ENCODE measurements at regions not wholly inside any gene's neighbourhood (a gene's known extent, or its start where the extent isn't known, plus 50 kb on each side); places are given as distances from the start of the nearest gene placed in this dataset.
"Not testable (repeated sequence)": the region's sequence is repeated elsewhere in the genome, so short reads cannot be mapped to it uniquely, and the experiment has no call there.

DNA sequence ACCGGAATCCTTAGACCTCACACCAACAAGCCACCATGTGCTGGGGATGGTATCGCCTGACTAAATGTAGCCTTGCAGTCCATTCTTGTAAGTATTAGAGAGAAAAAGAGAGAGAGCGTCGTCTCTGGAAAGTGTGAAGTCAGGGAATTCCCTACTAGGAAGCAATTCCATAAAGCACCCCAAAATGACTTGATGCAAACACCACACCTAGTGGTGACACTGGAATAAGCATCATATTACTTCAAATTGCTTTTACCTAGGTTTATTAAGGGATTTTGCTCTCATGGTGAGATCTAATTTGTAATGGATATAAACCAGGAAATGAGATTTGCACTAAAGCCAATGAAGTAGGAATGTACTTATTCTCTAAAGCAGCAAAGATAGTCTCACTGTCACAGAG is 111.4 kb upstream of the METTL9 start:
- DNase-seq, result not testable (repeated sequence)

DNA sequence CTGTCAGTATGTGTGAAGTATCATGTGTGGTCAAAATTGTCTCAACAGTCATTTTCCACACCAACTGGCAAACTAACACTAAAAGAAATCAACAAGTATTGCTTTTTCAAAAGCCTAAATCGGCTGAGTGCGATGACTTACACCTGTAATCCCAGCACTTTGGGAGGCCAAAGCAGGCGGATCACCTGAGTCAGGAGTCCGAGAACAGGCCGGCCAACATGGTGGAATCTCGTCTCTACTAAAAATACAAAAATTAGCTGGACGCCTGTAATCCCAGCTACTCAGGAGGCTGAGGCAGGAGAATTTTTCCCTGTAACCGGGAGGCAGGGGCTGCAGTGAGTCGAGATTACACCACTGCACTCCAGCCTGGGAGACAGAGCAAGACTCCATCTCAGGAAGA is 100.3 kb upstream of the METTL9 start:
- DNase-seq, result not testable (repeated sequence)

DNA sequence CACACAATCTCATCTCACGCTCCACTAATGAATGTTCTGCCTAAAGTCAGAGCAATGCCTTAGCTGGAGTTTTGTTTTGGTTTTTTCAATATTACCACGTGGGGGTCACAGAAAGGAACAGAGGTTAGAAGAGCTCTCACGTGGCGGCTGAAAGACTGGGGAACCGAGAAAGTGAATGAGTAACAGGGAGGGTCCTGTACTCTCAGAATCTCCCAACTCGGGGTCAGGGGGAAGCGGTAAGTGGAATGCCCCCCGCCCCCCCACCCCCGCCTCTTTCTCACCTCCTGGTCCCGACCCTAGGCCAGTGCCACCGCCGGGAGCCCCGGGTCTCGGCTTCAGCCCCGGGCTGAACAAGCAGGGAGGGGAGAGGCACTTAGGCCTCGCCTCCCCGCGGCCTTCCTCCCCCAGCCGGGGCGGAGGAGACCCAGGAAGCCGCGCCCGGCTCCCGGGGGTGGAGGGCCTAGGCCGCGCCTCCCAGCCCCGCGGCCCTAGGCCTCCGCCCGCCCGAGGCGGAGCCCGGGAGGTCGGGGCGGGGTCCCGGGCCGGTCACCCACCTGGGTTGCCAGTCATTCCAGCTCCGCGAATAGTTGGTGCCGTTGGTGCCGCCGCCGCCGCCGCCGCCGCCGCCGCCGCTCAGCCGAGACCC is 98.0 kb upstream of the METTL9 start:
- not testable (repeated sequence) for DNase-seq

DNA sequence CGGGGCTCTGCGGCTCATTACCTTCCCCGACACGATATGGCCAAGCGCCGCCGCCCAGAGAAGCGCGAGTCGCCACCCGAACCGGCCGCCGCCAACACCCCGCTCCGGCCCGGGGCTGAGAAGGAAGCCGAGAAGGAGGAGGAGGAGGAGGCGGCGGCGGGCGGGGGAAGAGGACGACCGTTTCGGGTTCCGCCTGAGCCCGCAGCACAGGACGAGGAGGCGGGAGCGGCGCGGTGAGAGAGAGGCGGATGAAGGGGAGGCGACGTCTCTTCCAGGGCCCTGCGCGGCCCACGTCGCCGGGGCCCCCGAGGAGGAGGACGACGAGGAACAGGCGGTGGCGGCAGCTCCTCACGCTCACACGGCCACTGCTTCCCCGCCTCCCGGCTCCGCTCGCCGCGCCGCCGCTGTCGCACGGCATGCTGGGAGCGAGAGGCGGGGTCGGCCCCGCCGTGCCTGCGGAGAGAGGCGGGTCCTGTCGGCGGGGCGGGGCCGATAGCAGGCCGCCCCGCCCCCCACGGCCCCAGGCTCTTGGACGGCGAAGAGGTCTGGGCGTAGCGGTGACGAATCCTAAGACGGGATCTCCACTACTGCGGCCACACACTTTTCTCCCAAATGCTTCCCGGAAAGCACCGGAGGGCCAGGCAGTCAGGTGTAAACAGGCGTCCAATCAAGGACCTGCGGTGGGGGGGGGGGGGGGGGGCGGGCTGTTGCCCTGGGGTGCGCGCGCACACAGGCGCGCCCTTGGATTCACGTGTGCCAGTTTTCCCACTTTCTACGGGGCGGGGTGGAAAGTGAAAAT is 97.3 kb upstream of the METTL9 start:
- DNase-seq, result peak; percentile 76

DNA sequence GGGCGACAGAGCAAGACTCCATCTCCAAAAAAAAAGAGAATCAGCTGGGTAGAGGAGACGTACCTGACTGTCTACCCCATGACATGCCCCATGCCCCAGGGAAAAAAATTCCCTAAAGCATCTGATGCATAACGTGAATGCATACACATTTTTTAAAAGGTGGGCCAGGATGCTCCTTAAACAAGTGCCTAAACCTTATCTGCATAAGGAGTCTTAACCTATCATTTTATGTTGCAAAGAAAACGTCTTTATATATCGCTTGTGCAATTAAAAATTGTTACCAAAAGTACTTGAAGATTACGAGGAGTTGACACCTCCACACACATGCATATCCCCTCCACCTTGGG is 95.8 kb upstream of the METTL9 start:
- DNase-seq, result not testable (repeated sequence)

DNA sequence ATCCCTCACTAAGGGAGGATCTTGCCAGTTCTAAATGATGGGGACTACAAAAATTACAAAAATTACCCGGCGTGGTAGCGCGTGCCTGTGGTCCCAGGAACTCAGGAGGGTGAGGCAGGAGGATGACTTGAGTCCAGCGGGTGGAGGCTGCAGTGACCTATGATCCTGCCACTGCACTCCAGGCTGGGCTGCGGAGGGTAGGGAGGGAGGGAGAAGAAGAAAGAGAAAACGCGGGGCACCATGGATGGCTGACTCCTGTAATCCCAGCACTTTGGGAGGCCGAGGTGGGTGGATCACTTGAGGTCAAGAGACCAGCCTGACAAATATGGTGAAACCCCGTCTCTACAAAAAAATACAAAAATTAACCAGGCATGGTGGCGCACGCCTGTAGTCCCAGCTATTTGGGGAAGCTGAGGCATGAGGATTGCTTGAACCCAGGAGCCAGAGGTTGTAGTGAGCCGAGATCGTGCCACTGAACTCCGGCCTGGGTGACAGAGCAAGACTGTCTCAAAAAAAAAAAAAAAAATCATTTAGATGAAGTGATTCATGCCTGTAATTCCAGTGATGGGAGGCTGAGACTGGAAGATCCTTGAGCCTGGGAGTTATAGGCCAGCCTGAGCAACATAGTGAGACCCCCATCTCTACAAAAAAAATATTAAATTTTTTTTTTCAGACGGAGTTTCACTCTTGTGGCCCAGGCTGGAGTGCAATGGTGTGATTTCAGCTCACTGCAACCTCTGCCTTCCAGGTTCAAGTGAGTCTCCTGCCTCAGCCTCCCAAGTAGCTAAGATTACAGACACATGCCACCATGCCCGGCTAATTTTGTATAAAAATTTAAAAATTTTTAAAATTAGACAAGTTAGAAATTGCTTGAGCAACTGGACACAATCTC is 95.2 kb upstream of the METTL9 start:
- not testable (repeated sequence) for DNase-seq

DNA sequence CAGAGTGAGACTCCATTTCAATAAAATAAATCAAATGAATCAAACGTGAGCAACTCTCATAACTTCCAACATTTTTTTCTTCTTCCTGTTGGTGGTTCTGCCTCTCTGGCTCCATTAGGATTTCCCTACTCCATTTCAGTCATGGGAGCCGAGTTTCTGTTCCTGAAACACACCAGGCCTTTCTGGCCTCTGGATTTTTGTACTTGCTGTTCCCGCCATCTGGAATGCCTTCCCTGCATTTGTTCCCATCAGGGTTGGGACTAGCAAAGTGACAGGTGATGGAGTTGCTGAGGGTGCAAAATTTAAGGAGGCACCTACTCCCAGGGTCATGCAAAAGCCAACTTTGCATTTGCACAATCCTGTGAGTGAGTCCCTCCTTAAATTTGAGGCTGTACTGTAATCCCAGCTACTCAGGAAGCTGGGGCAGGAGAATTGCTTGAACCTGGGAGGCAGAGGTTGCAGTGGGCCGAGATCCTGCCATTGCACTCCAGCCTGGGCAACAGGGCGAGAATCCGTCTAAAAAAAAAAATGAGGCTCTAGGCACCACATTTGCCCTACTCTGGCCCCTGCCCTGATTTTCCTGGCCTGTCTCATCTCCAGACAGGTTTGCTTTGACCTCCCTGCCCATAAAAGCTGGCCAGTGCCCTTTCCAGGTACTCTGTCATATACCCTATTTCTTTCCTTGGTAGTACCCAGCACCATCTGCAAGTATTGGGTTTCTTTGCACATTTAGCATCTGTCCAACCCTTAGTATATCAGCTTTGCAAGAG is 93.4 kb upstream of the METTL9 start:
- not testable (repeated sequence) for DNase-seq

DNA sequence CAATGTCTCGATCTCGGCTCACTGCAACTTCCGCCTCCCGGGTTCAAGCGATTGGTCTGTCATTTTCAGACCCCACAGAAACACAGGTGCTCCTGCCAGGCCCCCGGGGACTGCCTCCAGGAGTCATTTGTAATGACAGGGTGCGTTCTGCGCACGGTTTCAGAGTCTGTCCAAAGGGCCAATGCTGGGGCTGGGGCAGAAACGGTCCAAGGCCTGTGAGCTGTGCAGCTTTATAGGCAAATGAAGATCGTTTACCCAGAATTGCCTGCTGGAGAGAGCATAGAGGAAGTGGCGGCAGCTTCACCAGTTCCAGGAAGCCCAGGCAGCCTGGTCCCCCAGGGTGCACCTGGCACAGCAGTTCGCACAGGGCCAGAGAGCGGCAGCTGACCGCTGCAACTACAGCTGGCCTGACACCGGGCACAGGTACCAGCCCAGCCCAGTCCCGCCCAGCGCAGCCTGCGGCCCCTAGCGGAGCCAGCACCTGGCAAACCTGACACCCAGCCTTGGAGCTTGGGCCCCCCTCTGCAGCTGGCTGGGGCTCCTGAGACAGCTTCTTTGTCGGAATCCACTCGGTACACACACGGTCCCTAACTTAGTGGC is 92.4 kb upstream of the METTL9 start:
- not testable (repeated sequence) for DNase-seq

DNA sequence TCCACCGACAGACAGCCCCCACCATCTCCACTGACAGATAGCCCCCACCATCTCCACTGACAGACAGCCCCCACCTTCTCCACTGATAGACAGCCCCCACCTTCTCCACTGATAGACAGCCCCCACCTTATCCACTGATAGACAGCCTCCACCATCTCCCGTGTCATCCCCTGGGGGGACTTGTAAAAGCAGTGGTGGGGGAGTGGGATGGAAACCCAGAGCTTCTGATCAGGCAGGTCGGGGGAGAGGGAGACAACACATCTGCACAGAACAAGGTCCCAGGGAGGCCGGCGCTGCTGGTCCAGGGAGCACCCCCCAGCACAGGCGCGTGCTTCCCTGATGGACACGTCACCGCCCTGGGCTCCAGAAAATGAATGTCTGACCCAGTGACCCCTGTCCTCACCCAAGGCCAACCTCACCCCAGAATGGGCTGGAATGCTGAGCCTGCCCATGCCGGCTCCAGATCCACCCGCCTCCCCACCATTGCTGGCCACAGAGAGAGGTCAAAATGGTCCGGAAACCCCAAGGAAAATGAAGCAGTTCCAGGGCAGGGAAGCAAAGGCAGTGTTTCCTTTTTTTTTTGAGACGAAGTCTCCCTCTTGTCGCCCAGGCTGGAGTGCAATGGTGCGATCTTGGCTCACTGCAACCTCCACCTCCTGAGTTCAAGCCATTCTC is 91.6 kb upstream of the METTL9 start:
- not testable (repeated sequence) for DNase-seq

DNA sequence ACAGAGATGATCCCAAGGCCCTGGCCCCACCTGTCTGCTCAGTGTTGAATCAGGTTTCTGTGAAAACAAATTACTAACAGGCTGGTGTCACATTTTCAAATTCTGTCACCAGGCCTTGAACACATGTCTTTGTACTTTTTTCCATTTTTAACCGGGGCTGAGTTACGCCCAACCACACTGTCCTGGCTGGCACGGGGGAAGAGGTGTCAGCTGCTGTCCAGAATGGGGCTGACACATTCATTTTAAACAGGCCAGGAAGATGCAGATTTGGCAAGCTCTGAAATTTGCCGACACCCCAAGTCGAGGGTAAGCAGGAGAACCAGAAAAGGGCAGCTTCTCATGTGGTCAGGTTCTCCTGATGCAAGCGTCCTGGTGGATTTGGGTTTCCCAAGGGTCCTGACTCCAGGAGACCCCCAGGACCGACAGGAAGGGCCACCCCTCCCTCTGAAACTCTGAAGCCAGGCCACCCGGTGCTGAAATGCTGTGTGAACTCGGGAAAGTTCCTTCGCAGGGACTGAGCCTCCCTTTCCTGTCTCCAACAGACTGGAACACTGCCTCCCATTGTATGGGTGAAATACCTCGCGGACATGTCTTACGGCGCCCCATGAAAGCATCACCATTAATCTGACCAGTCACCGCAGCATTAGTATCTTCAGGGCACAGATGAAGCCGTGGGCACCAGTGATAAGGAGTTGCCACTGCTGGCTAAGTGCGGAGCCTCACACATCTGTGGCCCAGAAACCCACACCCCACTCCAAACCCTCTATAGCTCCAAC is 90.5 kb upstream of the METTL9 start:
- DNase-seq, result not testable (repeated sequence)

DNA sequence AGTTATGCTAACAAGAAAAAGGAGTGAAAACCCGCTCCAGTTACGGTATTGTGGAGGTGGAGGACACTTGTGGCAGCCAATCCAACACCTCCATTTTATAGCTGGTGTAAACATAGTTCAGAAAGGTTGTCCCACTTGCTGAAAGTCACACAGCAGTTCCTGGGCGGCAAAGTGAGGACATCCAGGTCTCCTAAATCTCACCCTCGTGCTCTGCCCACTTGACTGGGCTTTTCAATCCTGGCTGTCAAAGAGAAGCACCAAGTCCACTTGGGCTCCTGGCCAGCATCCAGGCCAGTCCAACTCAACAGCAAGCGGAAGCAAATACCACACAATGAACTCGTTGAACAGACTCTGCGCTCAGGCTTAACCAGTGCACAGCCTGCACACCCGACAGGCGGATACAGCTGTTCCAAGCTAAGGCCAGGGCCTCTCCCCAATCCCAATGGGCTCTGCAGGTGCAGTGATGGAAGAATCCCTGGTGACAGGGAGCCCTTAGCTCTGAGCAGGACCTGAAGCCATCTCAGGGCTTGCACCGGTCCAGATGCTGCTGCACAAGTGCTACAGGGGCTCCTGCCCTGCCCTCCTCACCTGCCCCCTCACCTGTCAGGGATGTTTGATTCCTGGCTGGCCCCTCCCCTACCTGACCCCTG is 89.8 kb upstream of the METTL9 start:
- peak; percentile 13 for DNase-seq

DNA sequence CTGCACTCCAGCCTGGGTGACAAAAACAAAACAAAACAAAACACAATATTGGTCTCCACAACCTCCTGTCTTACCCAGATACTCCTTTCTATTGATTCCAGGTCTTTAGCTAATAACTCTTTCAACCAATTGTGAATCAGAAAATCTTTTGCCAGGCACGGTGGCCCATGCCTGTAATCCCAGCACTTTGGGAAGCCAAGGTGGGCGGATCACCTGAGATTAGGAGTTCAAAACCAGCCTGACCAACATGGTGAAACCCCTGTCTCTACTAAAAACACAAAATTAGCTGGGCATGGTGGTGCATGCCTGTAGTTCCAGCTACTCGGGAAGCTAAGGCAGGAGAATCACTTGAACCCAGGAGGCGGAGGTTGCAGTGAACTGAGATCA is 88.5 kb upstream of the METTL9 start:
- DNase-seq, result not testable (repeated sequence)

DNA sequence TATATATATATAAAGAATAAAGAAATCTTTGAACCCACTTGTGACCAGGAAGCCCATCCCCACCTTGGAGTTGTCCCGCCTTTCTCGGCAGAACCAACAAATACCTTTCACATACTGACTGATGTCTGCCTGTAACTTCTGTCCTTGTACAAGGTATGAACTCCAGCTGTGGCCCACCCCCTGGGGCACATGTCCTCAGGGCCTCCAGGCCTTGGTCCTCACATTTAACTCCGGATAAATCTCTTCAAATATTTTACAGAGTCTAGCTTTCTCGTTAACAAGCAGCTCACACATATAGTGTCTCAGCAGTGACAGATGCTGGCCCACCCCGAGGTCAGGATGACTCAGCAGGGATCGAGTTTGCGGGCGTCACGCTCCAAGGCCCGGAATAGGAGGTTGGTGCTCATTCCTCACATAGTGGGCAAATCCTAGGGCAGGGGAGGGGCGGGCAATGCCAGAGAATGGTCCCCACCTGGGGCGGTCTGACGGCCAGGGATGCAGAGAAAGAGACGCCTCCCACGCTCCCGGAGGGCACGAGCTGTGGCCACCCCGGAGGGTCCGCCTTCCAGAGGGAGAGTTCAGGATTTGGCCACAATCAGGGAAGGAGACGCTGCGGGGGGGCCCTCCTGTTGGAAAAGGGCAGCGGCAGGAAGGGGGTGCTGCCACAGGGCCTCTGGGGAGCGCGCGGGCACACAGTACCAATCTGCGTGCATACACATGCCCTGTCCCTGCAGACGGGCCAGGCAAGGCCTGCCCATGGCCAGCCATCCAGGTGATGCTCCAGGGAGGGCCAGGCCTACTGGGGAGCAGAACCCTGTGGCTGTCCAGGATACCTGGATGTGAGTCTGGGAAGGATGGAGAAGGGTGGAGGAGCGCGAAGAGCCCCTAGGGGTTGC is 87.8 kb upstream of the METTL9 start:
- DNase-seq, result not testable (repeated sequence)

DNA sequence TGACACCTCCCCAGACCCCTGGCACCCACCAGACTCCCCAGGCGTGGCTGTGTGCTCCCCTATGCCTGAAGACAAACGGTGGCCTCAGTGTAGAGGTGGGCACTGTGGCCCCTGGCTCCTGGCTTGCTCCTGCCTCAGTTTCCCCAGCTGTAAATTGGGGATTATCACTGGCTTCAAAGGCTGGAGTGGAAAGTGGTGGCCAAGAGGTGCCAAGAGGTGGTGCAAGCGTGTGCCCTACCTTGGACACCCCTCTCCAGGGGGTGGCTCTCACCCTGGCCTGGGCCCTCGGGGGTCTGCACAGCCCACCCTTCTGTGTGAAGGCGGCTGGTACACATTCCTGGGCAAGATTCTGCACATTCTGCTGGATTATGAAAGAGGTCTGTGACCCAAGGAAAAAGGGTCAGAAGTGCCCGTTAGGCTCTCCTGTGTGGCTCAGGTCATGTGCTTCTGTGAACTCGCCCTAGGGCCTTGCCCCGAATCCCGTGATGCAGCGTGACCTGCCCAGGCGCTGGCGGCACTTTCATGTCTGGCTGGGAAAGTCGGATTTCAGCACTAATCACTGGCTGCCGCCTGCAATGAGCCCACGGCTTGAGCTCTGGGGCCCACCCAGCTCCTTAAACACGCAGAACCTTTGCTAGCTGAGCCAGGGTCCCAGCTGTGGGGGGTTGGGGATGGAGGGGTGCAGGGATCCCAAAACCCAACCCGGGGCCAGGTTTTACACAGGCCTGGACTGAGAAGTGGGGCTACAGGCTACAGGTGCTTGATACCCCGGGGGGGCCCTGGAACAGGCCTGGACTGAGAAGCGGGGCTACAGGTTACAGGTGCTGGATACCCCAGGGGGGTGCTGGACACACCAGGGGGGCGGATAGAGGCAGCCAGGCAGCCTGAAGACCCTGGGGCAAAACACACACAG is 86.8 kb upstream of the METTL9 start:
- not testable (repeated sequence) for DNase-seq

DNA sequence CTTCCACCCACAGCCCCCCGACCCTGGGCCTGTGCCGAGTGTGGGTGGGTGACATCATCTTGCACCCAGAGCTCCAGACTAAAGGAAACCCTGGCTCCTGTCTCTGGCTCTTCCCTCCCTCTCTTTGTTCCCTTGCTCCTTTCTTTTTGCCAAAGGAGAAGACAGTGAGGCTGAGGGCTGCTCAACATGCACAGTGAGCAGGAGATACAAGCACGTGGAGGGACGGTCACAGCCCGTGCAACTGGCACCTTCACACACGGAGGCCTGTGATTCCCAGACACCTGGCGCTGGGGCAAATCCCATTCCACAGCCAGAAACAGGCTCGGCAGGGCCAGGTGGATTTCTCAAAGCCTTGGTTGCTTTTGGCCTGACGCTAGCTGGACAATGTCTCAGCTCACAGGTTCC is 86.0 kb upstream of the METTL9 start:
- DNase-seq, result not testable (repeated sequence)

DNA sequence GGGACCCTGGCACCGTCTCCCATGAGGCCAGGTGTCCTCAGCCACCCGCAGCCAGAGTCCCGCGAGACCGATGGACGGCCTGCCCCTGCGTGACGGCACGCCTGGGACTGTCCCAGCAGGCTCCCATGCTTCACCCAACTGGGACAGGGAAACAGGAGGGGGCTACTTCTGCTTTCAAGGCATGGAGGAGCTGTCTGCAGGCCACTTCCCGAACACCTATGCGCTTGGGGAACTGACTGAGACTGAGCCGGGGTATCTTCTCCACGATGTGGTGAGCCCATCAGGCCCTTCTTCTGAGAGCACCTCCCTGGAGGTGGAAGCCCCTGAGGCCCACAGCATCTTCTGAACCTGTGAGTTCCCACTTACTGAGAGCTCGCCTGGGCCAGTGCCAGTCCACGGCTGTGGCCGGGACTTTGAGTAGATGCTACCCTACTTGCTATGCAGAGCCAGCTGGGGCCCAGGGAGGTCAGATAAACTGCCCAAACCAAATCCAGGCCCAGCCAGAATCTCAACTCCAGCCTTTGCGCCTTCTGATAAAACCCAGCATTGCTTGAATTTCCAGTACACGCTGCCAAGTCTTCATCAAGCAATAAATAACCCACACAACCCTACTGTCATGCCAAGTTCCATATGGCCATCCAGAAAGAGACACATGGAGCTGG is 85.4 kb upstream of the METTL9 start:
- peak; percentile 17 for DNase-seq

DNA sequence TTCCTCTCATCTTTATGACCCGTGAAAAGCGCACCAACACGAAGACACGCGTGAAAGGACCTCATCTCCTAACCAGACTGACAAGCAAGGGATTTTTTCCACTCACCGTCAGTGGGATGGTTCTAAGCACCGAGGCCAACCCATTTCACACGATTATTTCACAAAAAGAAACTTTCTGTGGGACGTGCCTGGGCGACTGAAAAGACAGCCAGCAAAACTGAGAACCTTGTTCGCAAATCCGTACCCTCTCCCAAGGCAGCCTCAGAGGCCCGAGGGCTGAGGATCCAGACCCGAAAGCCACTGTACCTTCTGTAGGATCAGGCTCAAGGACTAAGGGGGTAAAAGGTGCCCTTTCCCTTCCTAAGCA is 84.9 kb upstream of the METTL9 start:
- not testable (repeated sequence) for DNase-seq

DNA sequence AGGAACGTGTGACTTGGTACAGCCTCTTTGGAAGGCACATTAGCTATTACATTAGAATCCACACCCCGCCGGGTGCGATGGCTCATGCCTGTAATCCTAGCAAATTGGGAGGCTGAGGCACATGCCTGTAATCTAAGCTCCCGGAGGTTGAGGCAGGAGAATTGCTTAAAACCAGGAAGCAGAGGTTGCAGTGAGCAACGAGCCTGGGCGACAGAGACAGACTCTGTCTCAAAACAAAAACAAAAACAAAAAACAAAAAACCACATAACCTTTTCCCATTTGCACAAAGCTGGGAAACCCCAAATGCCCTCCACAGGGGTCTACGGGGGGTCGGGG is 82.7 kb upstream of the METTL9 start:
- not testable (repeated sequence) for DNase-seq

Data from DMS79 (cell line).